AML-193 (cell line): ENCODE measurements at regions not wholly inside any gene's neighbourhood (a gene's known extent, or its start where the extent isn't known, plus 50 kb on each side); places are given as distances from the start of the nearest gene placed in this dataset.
A peak's percentile ranks its signal among the peaks of the same experiment; 100 is the strongest.
"Not testable (repeated sequence)": the region's sequence is repeated elsewhere in the genome, so short reads cannot be mapped to it uniquely, and the experiment has no call there.

Source experiments
- DNase-seq, 2 experiments: peaks; one replicate each; lab custom pipeline; 2025; lab: John Stamatoyannopoulos, UW

DNA sequence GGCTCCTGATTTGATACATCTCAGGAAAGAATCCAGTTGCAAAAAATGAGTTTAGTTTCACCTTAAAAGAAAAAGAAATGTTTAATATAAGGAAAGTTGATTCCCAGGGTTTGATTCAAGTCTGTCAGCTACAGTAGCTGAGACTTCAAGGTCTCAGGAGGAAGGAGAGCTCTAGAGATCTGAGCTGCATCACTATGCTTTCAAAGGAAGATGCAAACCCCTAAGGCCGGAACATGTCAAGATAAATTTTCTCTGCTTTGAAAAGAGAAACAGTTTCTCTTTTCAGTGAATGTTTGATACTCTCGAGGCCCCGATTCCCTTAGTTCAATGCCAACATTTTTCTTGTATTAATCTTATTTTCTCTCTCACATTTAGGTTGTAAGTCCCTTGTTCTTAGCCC lies 128.6 kb downstream of the RGPD3 start:
- no peak for DNase-seq

DNA sequence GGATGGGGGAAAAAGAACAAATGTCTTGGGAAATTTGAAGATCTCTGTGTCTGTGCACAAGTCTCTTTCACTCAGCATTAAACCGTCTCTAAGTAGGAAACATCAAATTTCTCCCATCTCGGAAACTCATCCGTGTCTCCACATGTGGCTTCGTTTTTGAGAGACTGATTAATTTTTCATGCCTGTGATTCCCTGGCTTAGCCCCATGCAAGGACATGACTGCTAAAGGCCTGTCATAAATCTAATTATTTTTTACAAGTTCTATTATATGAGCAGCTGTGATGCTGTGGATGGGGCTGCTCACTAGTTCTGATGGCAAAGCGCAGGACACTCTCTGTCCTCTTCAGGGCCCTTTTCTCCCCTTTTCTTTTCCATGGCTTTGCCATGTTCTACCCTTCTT lies 129.1 kb downstream of the RGPD3 start:
- DNase-seq, result no peak

- DNase-seq, result no peak
These were observed 130.2 kb downstream of the RGPD3 start for GRCh38 chr2:106338043-106338442.

GRCh38 chr2:106336737-106337136 lies 131.5 kb downstream of the RGPD3 start:
- no peak for DNase-seq

GRCh38 chr2:106336108-106336507 lies 132.1 kb downstream of the RGPD3 start:
- DNase-seq, result no peak

GRCh38 chr2:106334802-106335201 lies 133.4 kb downstream of the RGPD3 start:
- DNase-seq, result no peak

GRCh38 chr2:106333253-106333873 lies 134.8 kb downstream of the RGPD3 start:
- DNase-seq, result not testable (repeated sequence)

DNA sequence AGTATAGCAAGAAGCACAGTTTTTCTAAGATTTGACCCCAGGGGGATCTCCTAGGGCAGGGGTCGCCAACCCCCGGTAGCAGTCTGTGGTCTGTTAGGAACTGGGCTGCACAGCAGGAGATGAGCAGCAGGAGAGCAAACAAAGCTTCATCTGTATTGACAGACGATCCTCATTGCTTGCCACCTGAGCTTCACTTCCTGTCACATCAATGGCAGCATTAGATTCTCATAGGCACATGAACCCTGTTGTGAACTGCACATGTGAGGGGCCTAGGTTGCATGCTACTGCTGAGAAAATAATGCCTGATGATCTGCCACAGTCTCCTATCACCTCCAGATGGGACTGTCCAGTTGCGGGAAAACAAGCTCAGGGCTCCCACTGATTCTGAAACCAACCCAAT lies 136.2 kb downstream of the RGPD3 start:
- no peak for DNase-seq

DNA sequence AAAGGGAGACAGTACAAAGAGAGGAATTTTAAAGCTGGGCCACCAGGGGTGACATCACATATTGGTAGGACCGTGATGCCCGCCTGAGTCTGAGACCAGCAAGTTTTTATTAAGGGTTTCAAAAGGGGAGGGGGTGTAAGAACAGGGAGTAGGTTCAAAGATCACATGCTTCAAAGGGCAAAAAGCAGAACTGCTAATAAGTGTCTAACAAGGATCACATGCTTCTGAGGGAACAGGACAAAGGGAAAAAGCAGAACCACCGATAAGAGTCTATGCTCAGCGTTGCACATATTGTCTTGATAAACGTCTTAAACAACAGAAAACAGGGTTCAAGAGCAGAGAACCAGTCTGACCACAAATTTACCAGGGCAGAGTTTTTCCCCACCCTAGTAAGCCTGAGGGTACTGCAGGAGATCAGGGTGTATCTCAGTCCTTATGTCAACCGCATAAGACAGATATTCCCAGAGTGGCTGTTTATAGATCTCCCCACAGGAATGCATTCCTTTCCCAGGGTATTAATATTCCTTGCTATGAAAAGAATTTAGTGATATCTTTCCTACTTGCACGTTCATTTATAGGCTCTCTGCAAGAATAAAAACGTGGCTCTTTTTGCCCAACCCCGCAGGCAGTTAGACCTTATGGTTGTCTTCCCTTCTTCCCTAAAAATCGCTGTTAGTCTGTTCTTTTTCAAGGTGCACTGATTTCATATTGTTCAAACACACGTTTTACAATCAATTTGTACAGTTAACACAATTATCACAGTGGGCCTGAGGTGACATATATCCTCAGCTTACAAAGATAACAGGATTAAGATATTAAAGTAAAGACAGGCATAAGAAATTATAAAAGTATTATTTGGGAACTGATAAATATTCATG lies 136.5 kb upstream of the UXS1 start:
- peak in 1 of 2 experiments; percentile 8 for DNase-seq

DNA sequence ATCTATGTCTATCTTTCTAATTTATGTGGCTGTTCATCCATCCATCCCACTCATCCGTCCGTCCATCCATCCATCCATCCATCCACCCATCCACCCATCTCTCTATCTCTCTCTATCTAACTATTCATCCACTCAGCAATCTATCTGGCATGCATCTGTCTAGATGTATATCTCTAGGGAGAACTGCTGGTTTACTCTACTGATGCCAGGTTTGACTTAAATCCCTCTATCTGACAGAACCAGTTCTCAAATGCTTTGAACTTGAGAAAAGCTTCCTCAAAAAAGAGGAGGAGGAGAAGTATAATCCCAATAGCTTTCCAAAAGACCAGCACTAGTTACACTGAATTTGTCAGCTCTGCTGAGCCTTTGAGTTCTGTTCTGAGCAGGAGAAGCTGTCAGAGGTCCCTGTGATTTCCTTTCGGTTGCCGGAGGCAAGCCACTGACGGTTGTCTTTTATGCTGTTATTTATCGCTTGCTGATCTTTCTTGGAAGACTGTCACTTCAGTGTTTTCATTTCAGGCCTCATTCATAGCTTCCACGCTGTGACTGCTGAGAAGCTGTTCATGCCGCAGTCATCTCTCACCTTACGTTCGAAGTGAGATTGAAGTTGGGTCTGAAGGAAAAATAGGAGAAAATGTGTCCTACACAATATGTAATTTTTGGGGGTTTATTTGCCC lies 129.4 kb upstream of the UXS1 start:
- no peak for DNase-seq

DNA sequence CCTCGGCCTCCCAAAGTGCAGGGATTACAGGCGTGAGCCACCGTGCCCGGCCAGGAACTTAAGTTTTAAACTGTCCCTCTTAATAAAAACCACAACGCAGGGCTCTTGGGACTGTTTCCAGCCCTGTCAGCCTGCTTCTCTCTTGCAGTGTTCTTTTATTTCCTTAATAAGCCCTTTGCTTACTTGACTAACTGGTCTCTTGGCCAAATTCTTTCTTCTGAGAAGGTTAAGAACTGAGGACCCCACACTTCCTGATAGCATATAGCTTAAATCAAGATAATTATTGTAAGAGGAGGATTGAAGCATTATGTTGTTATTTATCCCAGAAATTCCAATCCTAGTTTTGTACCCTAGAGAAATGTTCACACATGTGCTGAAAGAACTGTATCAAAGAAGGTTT lies 128.2 kb upstream of the UXS1 start:
- no peak for DNase-seq

DNA sequence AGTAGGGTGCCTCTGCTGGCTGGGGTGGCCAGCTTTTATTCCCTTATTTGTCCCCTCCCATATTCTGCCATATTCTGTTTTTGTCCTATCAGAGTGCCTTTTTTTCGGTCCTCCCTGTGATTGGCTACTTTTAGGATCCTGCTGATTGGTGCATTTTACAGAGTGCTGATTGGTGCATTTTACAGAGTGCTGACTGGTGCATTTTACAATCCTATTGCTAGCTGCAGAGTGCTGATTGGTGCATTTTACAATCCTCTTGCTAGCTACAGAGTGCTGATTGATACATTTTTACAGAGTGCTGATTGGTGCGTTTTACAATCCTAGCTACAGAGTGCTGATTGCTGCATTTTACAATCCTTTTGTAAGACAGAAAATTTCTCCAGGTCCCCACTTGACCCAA lies 126.3 kb upstream of the UXS1 start:
- not testable (repeated sequence) for DNase-seq

- no peak for DNase-seq
These were observed 122.8 kb upstream of the UXS1 start for GRCh38 chr2:106316915-106317314.

DNA sequence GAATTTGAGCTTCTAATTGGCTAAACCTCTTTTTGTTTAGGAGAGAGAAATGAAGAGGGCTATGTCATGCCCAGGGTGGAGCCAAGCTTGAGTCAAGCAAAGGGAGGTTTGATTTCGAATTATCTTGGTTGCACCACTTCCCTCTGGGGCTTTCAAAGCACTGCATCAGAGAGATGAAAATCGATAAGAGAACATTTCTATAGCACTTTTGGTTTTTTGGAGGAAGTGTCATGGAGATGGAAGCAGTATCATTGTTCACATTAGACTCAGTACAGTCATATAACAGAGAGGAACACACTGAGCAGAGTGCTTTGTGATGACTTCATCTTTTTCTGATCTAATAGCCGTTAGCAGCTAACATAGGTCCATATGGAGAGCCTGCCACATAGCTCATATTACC lies 120.3 kb upstream of the UXS1 start:
- no peak for DNase-seq

DNA sequence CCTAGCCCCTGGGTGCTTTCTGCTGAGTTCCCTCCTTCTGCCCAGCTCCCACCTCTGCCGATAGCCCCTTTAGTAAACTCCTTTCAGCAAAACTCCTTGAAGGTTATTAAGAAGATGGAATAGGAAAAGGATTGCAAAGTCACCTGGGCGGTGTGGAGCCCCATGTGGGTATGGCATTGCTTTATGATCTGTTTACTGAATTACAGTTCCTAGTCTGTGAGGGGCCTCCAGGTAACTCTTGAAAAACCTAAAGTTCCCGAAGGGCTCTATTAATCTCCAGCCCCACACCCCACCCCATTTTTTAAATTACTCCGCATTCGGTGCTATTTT lies 116.9 kb upstream of the UXS1 start:
- no peak for DNase-seq

GRCh38 chr2:106307860-106308259 lies 113.8 kb upstream of the UXS1 start:
- no peak for DNase-seq

DNA sequence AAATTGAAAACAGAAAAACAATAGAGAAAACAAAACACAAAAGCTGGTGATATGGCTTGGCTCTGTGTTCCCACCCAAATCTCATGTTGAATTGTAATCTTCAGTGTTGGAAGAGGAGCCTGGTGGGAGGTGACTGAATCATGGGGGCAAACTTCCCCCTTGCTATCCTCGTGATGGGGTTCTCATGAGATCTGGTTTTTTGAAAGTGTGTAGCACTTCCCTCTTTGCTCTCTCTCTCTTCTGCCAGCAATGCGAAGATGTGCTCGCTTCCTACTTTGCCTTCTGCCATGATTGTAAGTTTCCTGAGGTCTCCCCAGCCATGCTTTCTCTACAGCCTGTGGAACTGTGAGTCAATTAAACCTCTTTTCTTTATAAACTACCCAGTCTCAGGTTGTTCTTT lies 112.3 kb upstream of the UXS1 start:
- DNase-seq, result no peak

DNA sequence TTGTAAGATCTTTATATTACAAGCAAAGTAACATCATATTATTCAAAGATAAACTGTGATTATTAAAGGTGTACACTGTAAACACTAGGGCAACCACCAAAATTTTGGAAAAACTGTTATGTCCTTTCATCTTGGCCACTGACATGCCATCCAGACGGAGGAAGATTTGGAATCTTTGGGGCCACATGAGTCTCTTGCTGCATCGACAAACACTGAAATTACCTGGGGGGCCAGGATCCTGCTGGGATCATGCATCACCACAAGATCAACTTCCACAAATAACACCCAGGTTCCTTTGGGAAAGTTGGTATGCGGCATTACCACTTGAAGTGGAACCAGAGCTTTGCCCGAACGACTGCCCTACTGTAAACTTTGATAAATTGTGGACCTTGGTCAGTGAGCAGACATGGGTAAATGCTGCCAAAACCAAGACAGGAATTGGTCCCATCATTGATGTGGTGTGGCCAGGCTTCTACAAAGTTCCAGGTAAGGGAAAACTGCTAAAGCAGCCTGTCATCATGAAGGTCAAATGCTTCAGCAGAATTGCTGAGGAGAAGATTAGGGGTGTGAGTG lies 110.6 kb upstream of the UXS1 start:
- DNase-seq, result no peak

- DNase-seq, result no peak
These were observed 105.6 kb upstream of the UXS1 start for GRCh38 chr2:106299696-106300095.

- no peak for DNase-seq
These were observed 102.2 kb upstream of the UXS1 start for GRCh38 chr2:106296182-106296815.

GRCh38 chr2:106294182-106294581 lies 100.1 kb upstream of the UXS1 start:
- no peak for DNase-seq

DNA sequence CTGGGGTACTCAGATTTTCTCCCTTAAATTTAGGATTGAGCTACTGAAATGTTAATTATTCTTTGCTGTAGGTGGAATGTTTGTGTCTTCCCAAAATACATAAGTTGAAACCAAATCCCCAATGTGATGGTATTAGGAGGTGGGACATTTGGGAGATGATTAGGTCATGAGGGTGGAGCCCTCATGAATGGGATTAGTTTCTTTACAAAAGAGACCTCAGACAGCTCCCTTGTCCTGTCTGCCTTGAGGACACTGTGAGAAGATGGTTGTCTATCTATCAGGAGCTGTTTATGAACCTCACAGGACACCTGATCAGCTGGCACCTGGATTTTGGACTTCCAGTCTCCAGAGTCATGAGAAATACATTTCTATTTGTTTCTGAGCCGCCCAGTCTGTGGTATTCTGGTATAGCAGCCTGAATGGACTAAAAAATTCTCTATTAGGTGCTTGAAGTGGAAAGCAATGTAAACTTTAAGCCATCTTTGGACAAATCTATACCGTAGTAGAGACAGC lies 99.2 kb upstream of the UXS1 start:
- no peak for DNase-seq
